ENCODE measurements at regions not wholly inside any gene's neighbourhood (a gene's known extent, or its start where the extent isn't known, plus 50 kb on each side); places are given as distances from the start of the nearest gene placed in this dataset.
"Not testable (repeated sequence)": the region's sequence is repeated elsewhere in the genome, so short reads cannot be mapped to it uniquely, and the experiment has no call there.

DNA sequence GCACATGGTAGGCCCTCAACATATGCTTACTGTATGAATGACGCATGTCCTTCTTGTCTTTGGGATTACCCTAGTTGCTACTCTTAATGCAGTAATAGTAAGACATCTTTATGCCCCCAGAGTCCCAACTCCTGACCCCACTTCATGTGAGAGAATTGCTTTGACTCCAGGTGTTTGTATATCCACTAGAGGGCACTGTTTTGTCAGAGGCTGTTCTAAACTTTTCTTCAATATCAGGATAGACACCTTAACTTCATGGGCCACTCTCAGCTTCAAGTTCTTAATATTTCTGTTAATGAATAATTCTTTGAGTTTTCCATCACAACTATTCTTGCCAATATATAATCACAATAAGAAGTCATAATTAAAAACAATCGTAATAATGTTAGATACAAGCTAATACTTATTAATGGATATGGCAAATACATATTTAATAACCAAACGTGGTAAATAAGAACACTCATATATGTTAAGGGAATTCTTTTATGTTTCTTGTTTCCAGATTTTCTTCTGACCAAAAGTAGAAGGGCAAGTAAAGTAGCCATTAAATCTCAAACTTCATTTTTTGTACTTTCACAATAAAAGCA, 337.2 kb upstream of the DNAJC19 start:
- WGBS (ENCODE audit: insufficient coverage, insufficient read length), result no CpG with 5 or more reads among the region's 3 CpGs
- Histone ChIP-seq H3K27me3 (ENCODE audit: control insufficient read depth, insufficient read depth, low read length) (no peaks in the 10 kb centered on the region), H3K4me1 (ENCODE audit: control insufficient read depth, insufficient read depth, low read length) (no peaks in the 10 kb centered on the region), H3K27ac (ENCODE audit: low read length) (no peak overlapping the region), H3K36me3 (ENCODE audit: control insufficient read depth, insufficient read depth, low read length) (no peaks in the 10 kb centered on the region), H3K9me3 (ENCODE audit: control insufficient read depth, insufficient read depth, low read length) (no peaks in the 10 kb centered on the region), H3K4me3 (ENCODE audit: low read length) (no peak overlapping the region)
- peak; percentile 16 for DNase-seq (ENCODE audit: low read depth, low spot score)

DNA sequence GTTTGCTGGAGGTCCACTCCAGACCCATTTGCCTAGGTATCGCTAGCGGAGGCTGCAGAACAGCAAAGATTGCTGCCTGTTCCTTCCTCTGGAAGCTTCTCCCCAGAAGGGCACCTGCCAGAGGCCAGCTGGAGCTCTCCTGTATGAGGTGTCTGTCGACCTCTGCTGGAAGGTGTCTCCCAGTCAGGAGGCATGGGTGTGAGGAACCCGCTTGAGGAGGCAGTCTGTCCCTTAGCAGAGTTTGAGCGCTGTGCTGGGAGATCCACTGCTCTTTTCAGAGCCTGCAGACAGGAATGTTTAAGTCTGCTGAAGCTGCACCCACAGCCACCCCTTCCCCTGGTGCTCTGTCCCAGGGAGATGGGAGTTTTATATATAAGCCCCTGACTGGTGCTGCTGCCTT, 335.0 kb upstream of the DNAJC19 start:
- not testable (repeated sequence) for DNase-seq (ENCODE audit: low read depth, low spot score); H3K4me1 ChIP-seq (ENCODE audit: control insufficient read depth, insufficient read depth, low read length); H3K4me3 ChIP-seq (ENCODE audit: low read length); H3K27ac ChIP-seq (ENCODE audit: low read length); H3K27me3 ChIP-seq (ENCODE audit: control insufficient read depth, insufficient read depth, low read length); H3K36me3 ChIP-seq (ENCODE audit: control insufficient read depth, insufficient read depth, low read length); H3K9me3 ChIP-seq (ENCODE audit: control insufficient read depth, insufficient read depth, low read length)
- no CpG with 5 or more reads among the region's 5 CpGs for WGBS (ENCODE audit: insufficient coverage, insufficient read length)

DNA sequence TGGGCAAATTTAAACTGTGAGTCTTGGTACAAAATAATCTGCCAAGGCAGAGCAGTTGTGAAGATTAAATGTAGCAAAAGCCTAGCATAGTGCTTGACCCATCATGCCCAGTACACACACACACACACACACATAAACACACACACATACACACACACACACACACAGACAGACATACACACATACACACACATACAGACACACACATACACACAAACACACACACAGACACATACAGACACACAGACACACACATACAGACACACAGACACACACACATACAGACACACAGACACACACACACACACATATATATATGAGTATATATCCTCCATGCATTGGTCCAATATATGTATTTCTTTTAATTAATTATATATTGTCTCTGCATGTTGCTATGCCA, 328.8 kb upstream of the DNAJC19 start:
- Histone ChIP-seq H3K9me3 (ENCODE audit: control insufficient read depth, insufficient read depth, low read length) (no peaks in the 10 kb centered on the region), H3K27me3 (ENCODE audit: control insufficient read depth, insufficient read depth, low read length) (no peaks in the 10 kb centered on the region), H3K27ac (ENCODE audit: low read length) (no peak overlapping the region), H3K4me1 (ENCODE audit: control insufficient read depth, insufficient read depth, low read length) (no peaks in the 10 kb centered on the region), H3K4me3 (ENCODE audit: low read length) (no peak overlapping the region), H3K36me3 (ENCODE audit: control insufficient read depth, insufficient read depth, low read length) (no peaks in the 10 kb centered on the region)
- DNase-seq (ENCODE audit: low read depth, low spot score), result no peak

DNA sequence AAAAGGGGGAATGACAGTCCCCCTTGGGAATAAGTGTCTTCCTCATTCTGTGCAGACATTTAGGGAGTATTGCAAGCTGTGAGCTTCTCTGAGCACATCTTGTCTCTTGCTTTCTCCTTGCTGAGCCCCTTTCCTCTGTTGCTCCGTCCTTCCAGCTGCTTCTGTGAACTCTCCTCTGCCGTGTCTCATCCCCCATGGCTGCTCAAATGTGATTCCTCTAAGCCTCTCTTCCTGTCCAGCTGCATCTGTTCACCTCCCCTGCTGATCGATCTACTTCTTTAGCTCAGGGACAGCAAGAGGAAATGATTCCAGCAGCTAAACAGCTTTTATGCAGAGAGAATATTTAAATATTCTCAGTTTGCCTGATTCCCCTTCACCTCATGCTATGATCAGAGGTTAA, 328.0 kb upstream of the DNAJC19 start:
- Histone ChIP-seq H3K27ac (ENCODE audit: low read length) (no peak overlapping the region), H3K4me3 (ENCODE audit: low read length) (no peak overlapping the region), H3K27me3 (ENCODE audit: control insufficient read depth, insufficient read depth, low read length) (no peaks in the 10 kb centered on the region), H3K36me3 (ENCODE audit: control insufficient read depth, insufficient read depth, low read length) (no peaks in the 10 kb centered on the region), H3K9me3 (ENCODE audit: control insufficient read depth, insufficient read depth, low read length) (no peaks in the 10 kb centered on the region), H3K4me1 (ENCODE audit: control insufficient read depth, insufficient read depth, low read length) (no peaks in the 10 kb centered on the region)
- DNase-seq (ENCODE audit: low read depth, low spot score), result no peak
- WGBS (ENCODE audit: insufficient coverage, insufficient read length), result no CpG with 5 or more reads among the region's 3 CpGs

DNA sequence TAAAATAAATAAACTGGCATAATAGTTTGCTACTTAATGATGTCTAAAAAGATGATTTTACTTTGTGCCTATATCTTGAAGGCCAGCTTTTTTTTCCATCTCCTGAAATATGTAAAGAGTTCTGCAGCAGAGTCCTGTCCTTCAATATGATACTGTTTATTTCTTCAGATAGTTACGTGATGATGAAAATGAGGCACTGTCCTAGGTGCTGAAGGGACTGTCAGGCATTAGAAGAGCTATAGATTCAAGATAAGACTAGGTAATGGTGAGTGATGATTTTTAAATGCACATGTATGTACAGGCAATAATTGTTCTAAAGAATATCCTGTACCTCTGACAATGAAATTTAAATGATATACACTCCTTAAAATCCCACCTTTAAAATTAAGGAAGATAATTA, 326.9 kb upstream of the DNAJC19 start:
- DNase-seq (ENCODE audit: low read depth, low spot score), result no peak
- Histone ChIP-seq H3K4me3 (ENCODE audit: low read length) (no peak overlapping the region), H3K27ac (ENCODE audit: low read length) (no peak overlapping the region), H3K27me3 (ENCODE audit: control insufficient read depth, insufficient read depth, low read length) (no peaks in the 10 kb centered on the region), H3K36me3 (ENCODE audit: control insufficient read depth, insufficient read depth, low read length) (no peaks in the 10 kb centered on the region), H3K9me3 (ENCODE audit: control insufficient read depth, insufficient read depth, low read length) (no peaks in the 10 kb centered on the region), H3K4me1 (ENCODE audit: control insufficient read depth, insufficient read depth, low read length) (no peaks in the 10 kb centered on the region)
- WGBS (ENCODE audit: insufficient coverage, insufficient read length), result no CpG with 5 or more reads among the region's 1 CpG

DNA sequence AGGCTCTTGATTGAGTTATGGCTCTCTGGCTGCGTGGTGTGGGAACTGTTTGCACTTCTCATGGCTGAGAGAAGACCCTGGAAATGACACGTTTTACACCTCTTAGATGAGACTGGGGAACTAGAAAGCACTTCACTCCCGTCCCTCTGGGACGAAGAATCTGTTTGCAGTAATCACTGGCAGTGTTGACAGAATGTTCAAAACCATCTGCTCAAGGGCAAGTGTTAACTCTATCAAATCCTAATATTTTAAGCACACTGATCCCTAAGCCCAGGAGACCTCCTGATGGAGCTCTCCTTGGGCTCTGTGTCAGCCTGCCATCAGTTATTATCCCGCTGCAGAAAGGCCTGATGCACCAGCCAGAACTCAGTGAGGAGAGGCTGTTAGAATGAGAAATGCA, 323.8 kb upstream of the DNAJC19 start:
- no CpG with 5 or more reads among the region's 5 CpGs for WGBS (ENCODE audit: insufficient coverage, insufficient read length)
- no peak overlapping the region for H3K4me3 ChIP-seq (ENCODE audit: low read length)
- H3K27me3 ChIP-seq (ENCODE audit: control insufficient read depth, insufficient read depth, low read length), result no peaks in the 10 kb centered on the region
- no peak overlapping the region for H3K27ac ChIP-seq (ENCODE audit: low read length)
- no peaks in the 10 kb centered on the region for H3K36me3 ChIP-seq (ENCODE audit: control insufficient read depth, insufficient read depth, low read length)
- no peak for DNase-seq (ENCODE audit: low read depth, low spot score)
- no peaks in the 10 kb centered on the region for H3K4me1 ChIP-seq (ENCODE audit: control insufficient read depth, insufficient read depth, low read length)
- H3K9me3 ChIP-seq (ENCODE audit: control insufficient read depth, insufficient read depth, low read length), result no peaks in the 10 kb centered on the region

DNA sequence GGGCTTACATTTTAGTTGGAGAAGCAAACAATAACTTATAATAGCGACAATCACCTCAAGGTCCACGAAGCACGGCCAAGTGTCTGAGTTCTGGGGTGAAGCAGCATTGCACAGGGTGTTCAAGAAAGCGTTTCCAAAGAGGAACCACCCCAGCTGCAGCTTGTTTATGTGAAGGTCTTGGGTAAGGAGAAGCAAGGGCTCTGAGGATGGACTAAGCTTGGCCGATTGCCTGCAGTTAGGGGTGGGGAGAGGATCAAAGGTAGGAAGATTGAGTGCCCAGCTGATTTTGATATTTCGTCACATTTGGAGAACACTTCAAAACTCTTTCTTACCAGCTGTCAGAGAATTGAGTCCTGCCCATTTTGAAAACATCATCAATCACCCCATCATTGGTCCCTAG, 321.6 kb upstream of the DNAJC19 start:
- H3K27ac ChIP-seq (ENCODE audit: low read length), result no peak overlapping the region
- no peaks in the 10 kb centered on the region for H3K36me3 ChIP-seq (ENCODE audit: control insufficient read depth, insufficient read depth, low read length)
- no CpG with 5 or more reads among the region's 6 CpGs for WGBS (ENCODE audit: insufficient coverage, insufficient read length)
- no peaks in the 10 kb centered on the region for H3K27me3 ChIP-seq (ENCODE audit: control insufficient read depth, insufficient read depth, low read length)
- H3K4me3 ChIP-seq (ENCODE audit: low read length), result no peak overlapping the region
- DNase-seq (ENCODE audit: low read depth, low spot score), result no peak
- no peaks in the 10 kb centered on the region for H3K9me3 ChIP-seq (ENCODE audit: control insufficient read depth, insufficient read depth, low read length)
- H3K4me1 ChIP-seq (ENCODE audit: control insufficient read depth, insufficient read depth, low read length), result no peaks in the 10 kb centered on the region

DNA sequence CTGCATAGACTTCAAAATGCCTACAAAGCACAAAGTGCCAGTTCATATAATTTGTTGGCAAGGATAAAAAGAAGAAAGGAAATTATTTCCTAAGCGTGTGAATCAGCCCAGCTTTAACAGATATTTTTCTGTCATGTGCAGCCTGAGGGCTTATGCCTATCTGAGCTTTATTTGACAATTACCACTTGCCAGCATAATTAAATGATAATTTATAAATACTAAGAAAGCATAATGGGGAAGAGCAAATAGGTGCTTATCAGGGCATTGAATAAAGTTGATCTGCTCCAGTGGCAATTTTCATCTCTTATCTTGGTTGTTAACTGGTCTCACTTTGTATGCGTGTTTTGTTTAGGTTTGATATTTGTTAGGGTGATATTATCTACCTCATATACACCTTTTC, 313.4 kb upstream of the DNAJC19 start:
- no peak overlapping the region for H3K4me3 ChIP-seq (ENCODE audit: low read length)
- H3K27me3 ChIP-seq (ENCODE audit: control insufficient read depth, insufficient read depth, low read length), result no peaks in the 10 kb centered on the region
- DNase-seq (ENCODE audit: low read depth, low spot score), result no peak
- H3K27ac ChIP-seq (ENCODE audit: low read length), result no peak overlapping the region
- no peaks in the 10 kb centered on the region for H3K36me3 ChIP-seq (ENCODE audit: control insufficient read depth, insufficient read depth, low read length)
- no CpG with 5 or more reads among the region's 2 CpGs for WGBS (ENCODE audit: insufficient coverage, insufficient read length)
- no peaks in the 10 kb centered on the region for H3K9me3 ChIP-seq (ENCODE audit: control insufficient read depth, insufficient read depth, low read length)
- no peaks in the 10 kb centered on the region for H3K4me1 ChIP-seq (ENCODE audit: control insufficient read depth, insufficient read depth, low read length)

DNA sequence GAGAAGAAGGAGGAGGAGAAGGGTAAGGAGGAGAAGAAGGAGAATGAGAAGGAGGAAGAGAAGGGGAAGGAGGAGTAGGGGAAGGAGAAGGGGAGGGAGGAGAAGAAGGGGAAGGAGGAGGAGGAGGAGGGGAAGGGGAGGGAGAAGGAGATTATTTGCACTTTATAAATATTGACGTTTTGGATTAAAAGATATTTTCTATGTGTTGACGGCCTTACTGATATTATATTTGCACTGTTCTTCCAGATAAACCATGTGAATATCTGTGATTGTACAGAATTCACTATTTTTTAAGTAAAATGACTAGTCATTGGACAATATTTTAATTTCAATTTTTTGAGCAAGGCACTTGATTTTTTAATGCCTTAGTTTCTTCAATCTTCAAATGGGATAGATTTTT, 310.5 kb upstream of the DNAJC19 start:
- Histone ChIP-seq H3K27ac (ENCODE audit: low read length) (no peak overlapping the region), H3K4me1 (ENCODE audit: control insufficient read depth, insufficient read depth, low read length) (no peaks in the 10 kb centered on the region), H3K27me3 (ENCODE audit: control insufficient read depth, insufficient read depth, low read length) (no peaks in the 10 kb centered on the region), H3K9me3 (ENCODE audit: control insufficient read depth, insufficient read depth, low read length) (no peaks in the 10 kb centered on the region), H3K36me3 (ENCODE audit: control insufficient read depth, insufficient read depth, low read length) (no peaks in the 10 kb centered on the region), H3K4me3 (ENCODE audit: low read length) (no peak overlapping the region)
- DNase-seq (ENCODE audit: low read depth, low spot score), result no peak
- 100% methylated on average over 2 of the region's 2 CpGs for WGBS (ENCODE audit: insufficient coverage, insufficient read length)

DNA sequence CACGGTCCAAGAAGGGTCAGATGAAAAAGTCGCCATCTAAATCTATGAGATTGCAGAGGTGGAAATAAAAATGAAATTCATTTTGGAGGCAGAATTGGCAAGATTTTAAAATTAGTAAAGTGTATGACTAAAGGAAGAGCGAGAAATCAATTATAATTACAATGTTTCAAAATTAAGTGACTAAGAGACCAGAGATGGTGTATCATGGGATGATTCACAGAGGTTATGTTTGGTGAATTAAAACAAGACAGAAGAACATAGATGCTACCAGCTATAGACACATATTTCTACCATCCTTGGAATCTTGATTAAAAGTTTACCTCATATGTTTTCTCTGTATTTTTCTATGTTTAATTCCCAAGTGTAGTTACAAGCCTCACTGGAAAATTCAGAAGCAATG, 308.9 kb upstream of the DNAJC19 start:
- Histone ChIP-seq H3K4me3 (ENCODE audit: low read length) (no peak overlapping the region), H3K9me3 (ENCODE audit: control insufficient read depth, insufficient read depth, low read length) (no peaks in the 10 kb centered on the region), H3K36me3 (ENCODE audit: control insufficient read depth, insufficient read depth, low read length) (no peaks in the 10 kb centered on the region), H3K27ac (ENCODE audit: low read length) (no peak overlapping the region), H3K27me3 (ENCODE audit: control insufficient read depth, insufficient read depth, low read length) (no peaks in the 10 kb centered on the region), H3K4me1 (ENCODE audit: control insufficient read depth, insufficient read depth, low read length) (no peaks in the 10 kb centered on the region)
- DNase-seq (ENCODE audit: low read depth, low spot score), result no peak
- WGBS (ENCODE audit: insufficient coverage, insufficient read length), result no CpG with 5 or more reads among the region's 3 CpGs

DNA sequence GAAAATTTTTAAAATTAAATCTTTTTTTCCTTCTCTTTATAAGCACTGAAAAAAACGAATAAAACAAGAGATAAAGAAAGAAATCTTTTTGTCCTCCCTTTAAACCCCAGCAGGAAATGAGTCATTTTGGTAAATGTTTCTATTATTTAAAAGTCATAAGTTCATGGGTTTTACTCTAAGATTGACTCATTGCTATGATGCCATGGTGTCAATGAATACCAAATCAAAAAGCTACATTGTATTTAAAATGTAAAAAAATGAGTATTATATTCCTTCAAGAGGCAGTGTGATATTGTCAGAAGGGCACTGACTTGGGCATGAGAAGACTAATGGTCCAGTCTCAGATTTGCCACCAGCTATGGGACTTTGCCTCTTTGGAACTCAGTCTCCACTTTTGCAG, 303.4 kb upstream of the DNAJC19 start:
- no CpG with 5 or more reads among the region's 1 CpG for WGBS (ENCODE audit: insufficient coverage, insufficient read length)
- Histone ChIP-seq H3K9me3 (ENCODE audit: control insufficient read depth, insufficient read depth, low read length) (no peaks in the 10 kb centered on the region), H3K4me1 (ENCODE audit: control insufficient read depth, insufficient read depth, low read length) (no peaks in the 10 kb centered on the region), H3K36me3 (ENCODE audit: control insufficient read depth, insufficient read depth, low read length) (no peaks in the 10 kb centered on the region), H3K27ac (ENCODE audit: low read length) (no peak overlapping the region), H3K4me3 (ENCODE audit: low read length) (no peak overlapping the region), H3K27me3 (ENCODE audit: control insufficient read depth, insufficient read depth, low read length) (no peaks in the 10 kb centered on the region)
- no peak for DNase-seq (ENCODE audit: low read depth, low spot score)
